Common myeloid progenitor, CD34-positive (primary cell): ENCODE measurements at regions not wholly inside any gene's neighbourhood (a gene's known extent, or its start where the extent isn't known, plus 50 kb on each side); places are given as distances from the start of the nearest gene placed in this dataset.

ENCODE experiments used
- CTCF ChIA-PET: fragments of 350-600 bp; sonication (Branson Sonifier 250); formaldehyde crosslinking; loops from one replicate; lab custom pipeline; 2021; ENCODE audit warnings: antibody characterized with exemption; lab: Charles Lee
- POLR2A ChIA-PET: fragments of 350-600 bp; sonication (Branson Sonifier 250); formaldehyde crosslinking; loops from one replicate; lab custom pipeline; 2021; ENCODE audit warnings: antibody characterized with exemption; lab: Charles Lee
- DNase-seq, 3 donors: peaks; one replicate each; pipeline versions ENCODE4 v3.0.0 to v3.0.0-alpha.2; 2013
- H3K27ac ChIP-seq, 2 experiments: 1 replicate in 1 of 2; 2 replicates in 1 of 2; pipeline ENCODE4 v1.7.0; 2013; ENCODE audit warnings: inconsistent platforms in 2 of 2, low read length in 2 of 2, mild to moderate bottlenecking in 2 of 2, low read depth in 1 of 2, moderate library complexity in 1 of 2; ENCODE audit not compliant: severe bottlenecking in 2 of 2, insufficient read depth in 1 of 2, poor library complexity in 1 of 2
- H3K27me3 ChIP-seq, 5 experiments: replicated peaks in 2 of 5; 1 replicate in 3 of 5; 2 replicates in 2 of 5; pipeline versions ENCODE4 v1.6.1 to v1.7.0; 2013; ENCODE audit warnings: low read length in 4 of 5, mild to moderate bottlenecking in 2 of 5, moderate library complexity in 2 of 5, inconsistent platforms in 1 of 5; ENCODE audit not compliant: insufficient read depth in 5 of 5, control insufficient read depth in 4 of 5
- H3K36me3 ChIP-seq, 4 experiments: 1 replicate in 2 of 4; 2 replicates in 2 of 4; pipeline versions ENCODE4 v1.6.1 to v1.7.0; 2013; ENCODE audit warnings: low read length in 3 of 4, control low read depth in 1 of 4, mild to moderate bottlenecking in 1 of 4; ENCODE audit not compliant: control insufficient read depth in 4 of 4, insufficient read depth in 4 of 4
- H3K4me1 ChIP-seq, 4 experiments: 1 replicate in 3 of 4; 2 replicates in 1 of 4; pipeline versions ENCODE4 v1.6.1 to v1.7.1; 2013; ENCODE audit warnings: low read length in 3 of 4, mild to moderate bottlenecking in 3 of 4, control low read depth in 1 of 4, inconsistent platforms in 1 of 4, moderate library complexity in 1 of 4; ENCODE audit not compliant: control insufficient read depth in 4 of 4, insufficient read depth in 4 of 4; ENCODE audit errors: control extremely low read depth in 1 of 4
- H3K4me3 ChIP-seq, 7 experiments: 1 replicate in 4 of 7; 2 replicates in 3 of 7; pipeline versions ENCODE4 v1.5.1 to v1.7.0; 2013; ENCODE audit warnings: mild to moderate bottlenecking in 7 of 7, low read length in 6 of 7, moderate library complexity in 6 of 7, inconsistent platforms in 2 of 7, low read depth in 2 of 7, control low read depth in 1 of 7; ENCODE audit not compliant: insufficient read depth in 4 of 7, control insufficient read depth in 1 of 7; ENCODE audit errors: extremely low read depth in 1 of 7
- H3K9me3 ChIP-seq, 5 experiments: 1 replicate in 4 of 5; 2 replicates in 1 of 5; pipeline versions ENCODE4 v1.6.1 to v1.7.1; 2013; ENCODE audit warnings: low read length in 4 of 5, mild to moderate bottlenecking in 2 of 5, inconsistent platforms in 1 of 5, low read depth in 1 of 5, moderate library complexity in 1 of 5; ENCODE audit not compliant: control insufficient read depth in 4 of 5, insufficient read depth in 2 of 5; ENCODE audit errors: control extremely low read depth in 1 of 5
- WGBS: methylation state at CpG from one replicate; pipeline ENCODE4 v1.1.5; 2013; ENCODE audit not compliant: insufficient coverage; 5-methylcytosine and 5-hydroxymethylcytosine counted together

DNA sequence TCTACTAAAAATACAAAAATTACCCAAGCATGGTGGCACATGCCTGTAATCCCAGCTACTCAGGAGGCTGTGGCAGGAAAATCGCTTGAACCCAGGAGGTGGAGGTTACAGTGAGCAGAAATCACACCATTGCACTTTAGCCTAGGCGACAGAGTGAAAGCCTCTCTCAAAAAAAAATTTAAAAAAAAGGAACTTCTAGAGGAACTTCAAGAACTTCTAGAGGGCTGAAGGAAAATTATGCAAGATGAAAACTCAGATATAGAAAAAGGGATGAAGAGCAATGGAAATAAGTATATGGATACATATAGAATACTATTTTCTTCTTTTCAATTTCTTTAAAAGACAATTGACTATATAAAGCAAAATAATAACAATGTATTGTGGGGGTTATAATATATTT, 51.2 kb upstream of the PRR5 start:
- WGBS, result 52% methylated on average over 2 of the region's 2 CpGs
- ChIA-PET POLR2A (no interaction called here), CTCF (no interaction called here)

DNA sequence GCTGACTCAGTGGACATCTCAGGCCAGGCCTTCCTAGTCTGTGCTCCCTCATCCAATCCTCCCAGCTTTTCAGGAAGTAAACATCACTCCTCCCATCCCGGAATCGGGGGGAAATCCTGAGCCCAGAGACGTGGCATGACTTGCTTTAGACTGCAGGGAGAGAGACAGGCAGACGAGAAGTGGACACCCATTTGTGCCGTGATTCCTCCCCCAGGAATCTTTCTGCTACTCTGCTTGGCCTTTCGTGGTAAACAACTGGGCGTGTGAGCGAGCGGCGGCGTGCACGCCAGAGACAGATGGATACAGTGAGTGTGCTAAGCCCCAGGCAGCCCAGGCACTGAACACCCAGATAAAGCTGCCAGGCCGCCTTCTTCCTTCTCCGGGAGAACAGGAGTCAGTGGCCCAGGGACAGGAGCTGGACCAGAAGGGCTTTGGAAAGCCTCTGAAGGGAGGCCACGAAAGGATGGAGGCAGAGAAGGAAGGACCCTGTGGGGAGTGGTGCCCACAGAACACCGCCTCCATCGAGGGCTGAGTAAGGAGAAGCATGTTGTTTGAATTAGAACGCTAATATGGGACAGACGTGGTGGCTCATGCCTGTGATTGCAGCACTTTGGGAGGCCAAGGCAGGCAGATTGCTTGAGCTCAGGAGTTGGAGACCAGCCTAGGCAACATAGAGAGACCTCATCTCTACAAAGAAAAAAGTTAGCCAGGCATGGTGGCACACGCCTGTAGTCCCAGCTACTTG, 53.0 kb upstream of the PRR5 start:
- Histone ChIP-seq H3K9me3 (peaks cover 0 to 5% (median 0%) of the 10 kb centered on the region in 5 experiments), H3K27ac (no peak overlapping the region), H3K27me3 (no peaks in the 10 kb centered on the region), H3K4me3 (no peak overlapping the region), H3K4me1 (peaks cover 0 to 8% (median 3%) of the 10 kb centered on the region in 4 experiments), H3K36me3 (no peaks in the 10 kb centered on the region)
- ChIA-PET CTCF (no interaction called here), POLR2A (no interaction called here)
- no peak for DNase-seq
- 82% methylated on average over 19 of the region's 20 CpGs for WGBS

More for the DNA sequence above, 51.2 kb upstream of the PRR5 start:
- Histone ChIP-seq H3K9me3 (peaks cover 0 to 5% (median 0%) of the 10 kb centered on the region in 5 experiments), H3K4me1 (peaks cover 0 to 8% (median 3%) of the 10 kb centered on the region in 4 experiments), H3K27me3 (no peaks in the 10 kb centered on the region), H3K4me3 (no peak overlapping the region), H3K36me3 (no peaks in the 10 kb centered on the region), H3K27ac (no peak overlapping the region)
- DNase-seq, result no peak

- 97% methylated on average over 10 of the region's 12 CpGs for WGBS
- ChIA-PET POLR2A (no interaction called here), CTCF (no interaction called here)
- no peaks in the 10 kb centered on the region for H3K27me3 ChIP-seq
- H3K9me3 ChIP-seq, result peaks cover 0 to 5% (median 0%) of the 10 kb centered on the region in 5 experiments
- H3K4me3 ChIP-seq, result no peak overlapping the region
- no peak overlapping the region for H3K27ac ChIP-seq
- no peak for DNase-seq
- peaks cover 0 to 8% (median 3%) of the 10 kb centered on the region in 4 experiments for H3K4me1 ChIP-seq
- H3K36me3 ChIP-seq, result no peaks in the 10 kb centered on the region
Observed at GRCh38 chr22:44648085-44648820, 53.8 kb upstream of the PRR5 start.

DNA sequence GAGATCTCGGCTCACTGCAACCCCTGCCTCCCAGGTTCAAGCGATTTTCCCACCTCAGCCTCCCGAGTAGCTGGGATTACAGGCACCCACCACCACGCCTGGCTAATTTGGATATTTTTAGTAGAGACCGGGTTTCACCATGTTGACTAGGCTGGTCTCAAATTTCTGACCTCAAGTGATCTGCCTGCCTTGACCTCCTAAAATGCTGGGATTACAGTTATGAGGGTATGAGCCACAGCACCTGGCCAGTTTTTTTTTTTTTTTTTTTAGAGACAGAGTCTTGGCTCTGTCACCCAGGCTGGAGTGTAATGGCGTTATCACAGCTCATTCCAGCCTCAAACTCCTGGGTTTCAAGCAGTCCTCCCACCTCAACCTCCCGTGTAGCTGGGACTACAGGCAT, 54.9 kb upstream of the PRR5 start:
- H3K4me1 ChIP-seq, result peaks cover 0 to 8% (median 3%) of the 10 kb centered on the region in 4 experiments
- POLR2A ChIA-PET, result interaction anchor here (0.7 kb wide), 1 partner anchor 22 kb away, joined by 3 read pairs; no protein-coding TSS in a partner anchor
- H3K4me3 ChIP-seq, result no peak overlapping the region
- no peak overlapping the region for H3K27ac ChIP-seq
- no peaks in the 10 kb centered on the region for H3K9me3 ChIP-seq
- no peaks in the 10 kb centered on the region for H3K36me3 ChIP-seq
- no peaks in the 10 kb centered on the region for H3K27me3 ChIP-seq
- WGBS, result 93% methylated on average over 5 of the region's 7 CpGs
- CTCF ChIA-PET, result interaction anchor here (0.7 to 1.2 kb wide), 2 partner anchors 23 to 42 kb away, joined by 4 to 5 read pairs; no protein-coding TSS in a partner anchor
- DNase-seq, result no peak

DNA sequence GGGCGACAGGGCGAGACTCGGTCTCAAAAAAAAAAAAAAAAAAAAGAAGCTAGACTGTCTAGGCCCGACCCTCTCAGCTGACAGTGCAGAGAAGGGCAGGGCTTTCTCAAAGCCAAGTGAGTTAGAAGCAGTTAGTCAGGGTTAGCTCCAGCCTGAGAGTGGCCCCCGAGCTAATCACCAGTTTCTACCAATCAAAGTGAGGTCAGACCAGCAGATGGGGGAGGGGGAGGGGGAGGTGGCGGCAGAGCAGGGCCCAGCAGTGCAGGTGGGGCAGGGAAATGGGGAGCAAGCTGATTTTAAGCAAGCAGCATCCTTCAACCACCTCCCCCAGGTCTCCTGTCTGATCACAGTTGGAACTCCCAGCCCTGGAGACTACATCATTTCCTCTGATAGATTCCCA, 55.3 kb upstream of the PRR5 start:
- no peak overlapping the region for H3K27ac ChIP-seq
- CTCF ChIA-PET, result interaction anchor here (0.7 to 1.9 kb wide), 3 partner anchors 17 to 42 kb away, joined by 4 to 6 read pairs (median 5); no protein-coding TSS in a partner anchor
- WGBS, result 100% methylated on average over 5 of the region's 6 CpGs
- H3K4me1 ChIP-seq, result peaks cover 0 to 8% (median 3%) of the 10 kb centered on the region in 4 experiments
- no peaks in the 10 kb centered on the region for H3K36me3 ChIP-seq
- DNase-seq, result no peak
- H3K27me3 ChIP-seq, result no peaks in the 10 kb centered on the region
- POLR2A ChIA-PET, result no interaction called here
- H3K9me3 ChIP-seq, result no peaks in the 10 kb centered on the region
- H3K4me3 ChIP-seq, result no peak overlapping the region

- DNase-seq, result no peak
- Histone ChIP-seq H3K4me1 (peaks cover 0 to 8% (median 4%) of the 10 kb centered on the region in 4 experiments), H3K4me3 (no peak overlapping the region), H3K9me3 (no peaks in the 10 kb centered on the region), H3K27ac (no peak overlapping the region), H3K27me3 (no peaks in the 10 kb centered on the region), H3K36me3 (no peaks in the 10 kb centered on the region)
- POLR2A ChIA-PET, result no interaction called here
- 92% methylated on average over 12 of the region's 13 CpGs for WGBS
- CTCF ChIA-PET, result interaction anchor here (1.9 kb wide), 1 partner anchor 17 kb away, joined by 6 read pairs; no protein-coding TSS in a partner anchor
Observed at GRCh38 chr22:44646141-44646540, 55.9 kb upstream of the PRR5 start.
